Mesendoderm (in vitro differentiated cells): ENCODE measurements at regions not wholly inside any gene's neighbourhood (a gene's known extent, or its start where the extent isn't known, plus 50 kb on each side); places are given as distances from the start of the nearest gene placed in this dataset.
"Not testable (repeated sequence)": the region's sequence is repeated elsewhere in the genome, so short reads cannot be mapped to it uniquely, and the experiment has no call there.

Experiments used
- DNase-seq: peaks from one replicate; pipeline ENCODE4 v3.0.0; 2013
- H2AK5ac ChIP-seq: 2 replicates; pipeline ENCODE4 v1.6.1; 2013; ENCODE audit warnings: low read length, inconsistent platforms
- H2BK120ac ChIP-seq: 2 replicates; pipeline ENCODE4 v1.6.1; 2013; ENCODE audit warnings: low read depth, mild to moderate bottlenecking, low read length, moderate library complexity, mixed read lengths
- H2BK15ac ChIP-seq: replicated peaks from 2 replicates; pipeline ENCODE4 v1.6.1; 2013; ENCODE audit warnings: low read depth, mild to moderate bottlenecking, moderate library complexity
- H2BK5ac ChIP-seq: 2 replicates; pipeline ENCODE4 v1.6.1; 2013; ENCODE audit warnings: low read length, inconsistent platforms
- H3K18ac ChIP-seq: 2 replicates; pipeline ENCODE4 v1.6.1; 2013; ENCODE audit warnings: mild to moderate bottlenecking, low read length, mixed read lengths
- H3K23ac ChIP-seq: one replicate; pipeline ENCODE4 v1.6.1; 2013; ENCODE audit warnings: low read length
- H3K27ac ChIP-seq: 2 replicates; pipeline ENCODE4 v1.5.1; 2013; ENCODE audit warnings: low read depth, mild to moderate bottlenecking, inconsistent platforms, low read length, moderate library complexity
- H3K27me3 ChIP-seq: 2 replicates; pipeline ENCODE4 v1.6.1; 2013; ENCODE audit warnings: low read length, control low read depth, mild to moderate bottlenecking, inconsistent platforms; ENCODE audit not compliant: insufficient read depth, poor library complexity
- H3K36me3 ChIP-seq: 2 replicates; pipeline ENCODE4 v1.6.1; 2013; ENCODE audit warnings: low read length, inconsistent platforms; ENCODE audit not compliant: control insufficient read depth, insufficient read depth
- H3K4ac ChIP-seq: one replicate; pipeline ENCODE4 v1.6.1; 2013; ENCODE audit warnings: low read depth, mild to moderate bottlenecking, low read length, moderate library complexity
- H3K4me1 ChIP-seq: 2 replicates; pipeline ENCODE4 v1.6.1; 2013; ENCODE audit warnings: low read depth, low read length, inconsistent platforms; ENCODE audit not compliant: control insufficient read depth
- H3K4me2 ChIP-seq: 2 replicates; pipeline ENCODE4 v1.6.1; 2013; ENCODE audit warnings: low read length
- H3K4me3 ChIP-seq: 2 replicates; pipeline ENCODE4 v1.5.1; 2013; ENCODE audit warnings: mild to moderate bottlenecking, low read length
- H3K56ac ChIP-seq: one replicate; pipeline ENCODE4 v1.6.1; 2013; ENCODE audit warnings: low read length
- H3K79me1 ChIP-seq: 2 replicates; pipeline ENCODE4 v1.6.1; 2013; ENCODE audit warnings: low read length, inconsistent platforms
- H3K79me2 ChIP-seq: 2 replicates; pipeline ENCODE4 v1.6.1; 2013; ENCODE audit warnings: mild to moderate bottlenecking, low read length; ENCODE audit not compliant: control insufficient read depth, insufficient read depth
- H3K9ac ChIP-seq: 2 replicates; pipeline ENCODE4 v1.6.1; 2013; ENCODE audit warnings: low read length, inconsistent platforms
- H4K5ac ChIP-seq: one replicate; pipeline ENCODE4 v1.6.1; 2013; ENCODE audit warnings: low read length
- H4K8ac ChIP-seq: one replicate; pipeline ENCODE4 v1.6.1; 2013; ENCODE audit warnings: low read depth, mild to moderate bottlenecking, control low read depth, low read length, moderate library complexity
- WGBS: extraction: QIAGEN DNeasy Blood & Tissue Kit; methylation state at CpG from one replicate; pipeline ENCODE4 v1.1.7; 2013; ENCODE audit warnings: low lambda C conversion rate, missing lambda C conversion rate; ENCODE audit not compliant: insufficient coverage; ENCODE audit errors: extremely low coverage; 5-methylcytosine and 5-hydroxymethylcytosine counted together

DNA sequence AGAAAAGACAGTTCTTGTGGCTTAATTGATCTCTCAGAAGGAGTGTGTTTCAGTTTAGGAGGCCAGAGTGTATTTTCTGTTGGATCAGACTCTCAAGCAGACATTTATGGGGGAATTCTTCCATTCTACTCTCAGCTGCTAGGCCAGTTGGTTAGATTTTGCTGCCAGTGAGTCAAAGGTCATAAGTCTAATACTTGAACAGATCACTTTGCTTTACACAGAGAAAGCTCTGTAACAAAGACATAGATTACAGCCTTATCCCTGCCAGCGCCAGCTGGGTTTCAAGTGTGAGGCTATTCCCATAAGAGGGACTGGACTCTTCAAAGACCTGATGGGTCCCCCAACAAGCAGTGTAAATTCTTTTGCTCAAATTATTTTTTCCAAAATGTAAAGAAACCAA is 145.6 kb upstream of the SEMA3C start:
- Histone ChIP-seq H2BK15ac (no peak overlapping the region), H3K4ac (no peak overlapping the region), H3K4me2 (no peak overlapping the region), H3K27ac (no peak overlapping the region), H2BK120ac (no peak overlapping the region), H4K5ac (no peak overlapping the region), H3K9ac (no peak overlapping the region), H3K79me2 (no peaks in the 10 kb centered on the region), H3K23ac (no peak overlapping the region), H3K36me3 (no peaks in the 10 kb centered on the region), H2BK5ac (no peak overlapping the region), H3K79me1 (no peaks in the 10 kb centered on the region), H2AK5ac (no peak overlapping the region), H3K4me1 (no peaks in the 10 kb centered on the region), H3K27me3 (no peaks in the 10 kb centered on the region), H4K8ac (no peak overlapping the region), H3K4me3 (no peak overlapping the region), H3K18ac (no peak overlapping the region), H3K56ac (no peak overlapping the region)
- no peak for DNase-seq
- WGBS, result no CpG with 5 or more reads among the region's 1 CpG

GRCh38 chr7:81062755-81063154 is 143.9 kb upstream of the SEMA3C start:
- H3K18ac ChIP-seq, result no peak overlapping the region

GRCh38 chr7:81057469-81057868 is 138.6 kb upstream of the SEMA3C start:
- H2BK120ac ChIP-seq, H2BK15ac ChIP-seq, H3K36me3 ChIP-seq, H3K18ac ChIP-seq, H4K8ac ChIP-seq, H3K9ac ChIP-seq, H4K5ac ChIP-seq, H3K4me1 ChIP-seq, H3K23ac ChIP-seq, H3K79me2 ChIP-seq, H2AK5ac ChIP-seq, H3K4me3 ChIP-seq, H3K79me1 ChIP-seq, H2BK5ac ChIP-seq, H3K56ac ChIP-seq, H3K4ac ChIP-seq, DNase-seq, H3K27ac ChIP-seq, H3K4me2 ChIP-seq, H3K27me3 ChIP-seq: not testable (repeated sequence)
- whole genome bisulfite sequencing, result no CpG with 5 or more reads among the region's 19 CpGs

More at GRCh38 chr7:81062755-81063154, 143.9 kb upstream of the SEMA3C start:
- Histone ChIP-seq H3K4me3 (no peak overlapping the region), H3K23ac (no peak overlapping the region), H3K27me3 (no peaks in the 10 kb centered on the region), H3K56ac (no peak overlapping the region), H4K5ac (no peak overlapping the region), H3K9ac (no peak overlapping the region), H2BK15ac (no peak overlapping the region), H3K79me1 (no peaks in the 10 kb centered on the region), H3K4ac (no peak overlapping the region), H2BK120ac (no peak overlapping the region), H2BK5ac (no peak overlapping the region), H3K4me1 (no peaks in the 10 kb centered on the region), H3K27ac (no peak overlapping the region), H3K79me2 (no peaks in the 10 kb centered on the region), H3K4me2 (no peak overlapping the region), H3K36me3 (no peaks in the 10 kb centered on the region), H2AK5ac (no peak overlapping the region), H4K8ac (no peak overlapping the region)
- 100% methylated on average over 1 of the region's 2 CpGs for WGBS
- DNase-seq, result no peak

DNA sequence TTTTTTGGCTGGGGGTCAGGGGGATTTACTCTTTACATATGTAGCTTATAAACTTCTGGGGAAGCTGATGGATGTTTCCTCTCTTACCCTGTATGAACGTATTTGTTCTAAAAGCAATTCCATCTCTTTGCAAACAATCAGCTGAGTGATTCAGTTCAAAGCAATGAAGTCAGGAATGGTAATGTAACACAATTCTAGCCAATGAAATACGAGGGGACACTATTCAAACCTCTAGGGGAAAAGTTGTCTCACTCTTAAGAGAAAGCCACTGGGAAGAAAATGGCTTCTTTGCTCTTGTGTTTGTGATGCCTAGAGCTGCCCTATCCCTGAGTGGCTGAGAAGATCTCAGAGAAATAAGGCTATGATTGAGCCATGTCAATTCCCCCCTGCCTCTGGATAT is 134.8 kb upstream of the SEMA3C start:
- Histone ChIP-seq H3K27me3 (no peaks in the 10 kb centered on the region), H2BK15ac (no peak overlapping the region), H2BK120ac (no peak overlapping the region), H3K79me2 (no peaks in the 10 kb centered on the region), H2AK5ac (no peak overlapping the region), H2BK5ac (no peak overlapping the region), H3K18ac (no peak overlapping the region), H3K79me1 (no peaks in the 10 kb centered on the region), H3K56ac (no peak overlapping the region), H4K8ac (no peak overlapping the region), H3K36me3 (no peaks in the 10 kb centered on the region), H3K4me3 (no peak overlapping the region), H3K27ac (no peak overlapping the region), H3K4me2 (no peak overlapping the region), H3K4ac (no peak overlapping the region), H3K9ac (no peak overlapping the region), H3K4me1 (no peaks in the 10 kb centered on the region), H4K5ac (no peak overlapping the region), H3K23ac (no peak overlapping the region)
- DNase-seq, result no peak
- no CpG with 5 or more reads among the region's 2 CpGs for WGBS

DNA sequence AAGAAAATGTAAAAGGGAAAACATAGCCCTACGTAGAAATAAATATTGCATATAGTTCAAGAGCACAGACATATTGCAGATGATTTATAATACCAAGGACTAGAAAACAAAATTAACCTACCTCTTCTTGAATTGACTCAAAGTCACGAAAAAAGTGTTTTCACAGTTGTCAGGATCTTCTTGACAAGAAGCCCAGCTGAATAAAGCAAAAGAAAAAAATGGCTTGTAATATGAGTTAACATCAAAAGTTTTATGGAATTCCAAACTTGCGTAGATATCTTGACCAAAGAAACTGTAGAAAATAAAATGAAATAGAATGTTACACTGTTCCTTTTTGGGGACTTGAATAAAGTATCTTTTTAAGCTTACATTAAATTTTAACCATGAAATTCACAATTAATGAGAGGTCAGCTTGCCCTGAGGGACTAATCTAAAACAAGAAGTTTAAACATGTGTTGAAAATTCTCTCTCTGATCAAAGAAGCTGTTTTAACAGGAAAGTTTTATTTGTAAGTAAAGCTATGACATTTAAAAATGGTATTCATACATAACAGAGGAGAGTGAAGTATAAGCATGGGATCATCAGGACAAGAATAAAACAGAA is 133.1 kb upstream of the SEMA3C start:
- no peak overlapping the region for H3K18ac ChIP-seq
- H3K79me1 ChIP-seq, result no peaks in the 10 kb centered on the region
- H3K4me3 ChIP-seq, result no peak overlapping the region
- no peaks in the 10 kb centered on the region for H3K27me3 ChIP-seq
- no peaks in the 10 kb centered on the region for H3K79me2 ChIP-seq
- no CpG with 5 or more reads among the region's 3 CpGs for WGBS
- no peak overlapping the region for H2BK15ac ChIP-seq
- no peaks in the 10 kb centered on the region for H3K4me1 ChIP-seq
- DNase-seq, result no peak
- no peak overlapping the region for H3K4me2 ChIP-seq
- H4K5ac ChIP-seq, result no peak overlapping the region
- no peak overlapping the region for H2BK120ac ChIP-seq
- no peak overlapping the region for H3K23ac ChIP-seq
- H3K56ac ChIP-seq, result no peak overlapping the region
- H3K36me3 ChIP-seq, result no peaks in the 10 kb centered on the region
- H4K8ac ChIP-seq, result no peak overlapping the region
- H2AK5ac ChIP-seq, result no peak overlapping the region
- H3K27ac ChIP-seq, result no peak overlapping the region
- no peak overlapping the region for H3K9ac ChIP-seq
- no peak overlapping the region for H2BK5ac ChIP-seq
- H3K4ac ChIP-seq, result no peak overlapping the region

DNA sequence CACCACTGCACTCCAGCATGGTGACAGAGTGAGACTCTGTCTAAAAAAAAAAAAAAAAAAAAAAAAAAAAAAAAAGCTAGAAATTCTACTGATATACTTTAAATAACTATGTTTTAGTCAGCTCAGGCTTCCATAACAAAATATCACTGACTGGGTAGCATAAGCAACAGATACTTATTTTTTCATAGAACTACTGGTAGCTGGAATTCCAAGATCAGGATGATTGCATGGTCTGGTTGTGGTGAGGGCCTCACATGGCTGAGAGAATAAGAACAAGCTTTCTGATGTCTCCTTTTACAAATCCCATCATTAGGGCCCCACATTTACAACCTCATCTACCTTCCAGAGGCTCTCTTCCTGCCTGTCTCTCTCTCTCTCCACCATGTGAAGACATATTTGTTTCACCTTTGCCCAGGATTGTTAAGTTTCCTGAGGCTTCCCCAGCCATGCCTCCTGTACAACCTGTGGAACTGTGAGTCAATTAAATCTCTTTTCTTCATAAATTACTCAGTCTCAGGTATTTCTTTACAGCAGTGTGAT is 126.7 kb upstream of the SEMA3C start:
- H2BK5ac ChIP-seq, result no peak overlapping the region
- no peaks in the 10 kb centered on the region for H3K36me3 ChIP-seq
- H3K79me2 ChIP-seq, result no peaks in the 10 kb centered on the region
- no peak overlapping the region for H3K4ac ChIP-seq
- H2AK5ac ChIP-seq, result no peak overlapping the region
- no peak overlapping the region for H3K18ac ChIP-seq
- no peak overlapping the region for H4K8ac ChIP-seq
- no peak overlapping the region for H3K9ac ChIP-seq
- no peak for DNase-seq
- no peak overlapping the region for H3K23ac ChIP-seq
- no peak overlapping the region for H3K56ac ChIP-seq
- H3K27me3 ChIP-seq, result no peaks in the 10 kb centered on the region
- no peak overlapping the region for H2BK120ac ChIP-seq
- no peaks in the 10 kb centered on the region for H3K4me1 ChIP-seq
- H3K4me3 ChIP-seq, result no peak overlapping the region
- no peak overlapping the region for H3K4me2 ChIP-seq
- no peak overlapping the region for H4K5ac ChIP-seq
- H3K27ac ChIP-seq, result no peak overlapping the region
- H2BK15ac ChIP-seq, result no peak overlapping the region
- H3K79me1 ChIP-seq, result no peaks in the 10 kb centered on the region
